ENCODE measurements at regions not wholly inside any gene's neighbourhood (a gene's known extent, or its start where the extent isn't known, plus 50 kb on each side); places are given as distances from the start of the nearest gene placed in this dataset.

- no peaks in the 10 kb centered on the region for H3K27me3 ChIP-seq (ENCODE audit: control insufficient read depth in 2 of 2, insufficient read depth in 2 of 2, low read length in 2 of 2)
- in situ Hi-C loops (cut with MboI) = no loop called here
- no peak overlapping the region for H3K9ac ChIP-seq (ENCODE audit: insufficient read depth in 1 of 2, low read depth in 2 of 2, low read length in 2 of 2)
- H4K20me1 ChIP-seq (replicated peaks; ENCODE audit: control insufficient read depth, insufficient read depth, low read length) = no peaks in the 10 kb centered on the region
- ChIA-PET POLR2A (no interaction called here), CTCF (ENCODE audit: low intra/inter-chr PET ratio) (no interaction called here)
- FAIRE-seq (no peak), DNase-seq (ENCODE audit: extremely low read depth in 1 of 4, low spot score in 3 of 4) (no peak), ATAC-seq (no peak)
- no peaks in the 10 kb centered on the region for H3K9me3 ChIP-seq (replicated peaks; ENCODE audit: control insufficient read depth, insufficient read depth, low read depth, low read length)
- H3K4me2 ChIP-seq (ENCODE audit: insufficient read depth, low read length) = no peak overlapping the region
- intact Hi-C loops (cut with micrococcal nuclease) = no loop called here
- H3K4me3 ChIP-seq = no peak overlapping the region
- H2AFZ ChIP-seq (ENCODE audit: low read depth, low read length) = no peak overlapping the region
- WGBS (ENCODE audit: insufficient coverage, low coverage, missing lambda C conversion rate) = 0% methylated on average over 1 of the region's 2 CpGs
- BruUV-seq (replicated peaks) = no TSS peak
- no peak overlapping the region for H3K27ac ChIP-seq (ENCODE audit: extremely low read depth, low read depth, low read length)
- no peaks in the 10 kb centered on the region for H3K4me1 ChIP-seq (replicated peaks in 1 of 2; ENCODE audit: control insufficient read depth in 2 of 2, insufficient read depth in 2 of 2, low read length in 2 of 2)
- H3K9me1 ChIP-seq (ENCODE audit: control insufficient read depth, insufficient read depth, low read length) = no peaks in the 10 kb centered on the region
- H3K36me3 ChIP-seq (ENCODE audit: control insufficient read depth, insufficient read depth, low read length) = no peaks in the 10 kb centered on the region
- no peaks in the 10 kb centered on the region for H3K79me2 ChIP-seq (ENCODE audit: control insufficient read depth, insufficient read depth, low read length)
- no peak for TF ChIP-seq ZBTB34 (CRISPR knock-in tag; IDR thresholded peaks at IDR 0.05)
- TF ChIP-seq ZNF431 (CRISPR knock-in tag; IDR thresholded peaks at IDR 0.05) = no peak
- no peak for TF ChIP-seq ZEB2 (IDR thresholded peaks at IDR 0.05)
- TF ChIP-seq ZBTB12 (CRISPR knock-in tag; IDR thresholded peaks at IDR 0.05) = no peak
- TF ChIP-seq, protein P1, sequence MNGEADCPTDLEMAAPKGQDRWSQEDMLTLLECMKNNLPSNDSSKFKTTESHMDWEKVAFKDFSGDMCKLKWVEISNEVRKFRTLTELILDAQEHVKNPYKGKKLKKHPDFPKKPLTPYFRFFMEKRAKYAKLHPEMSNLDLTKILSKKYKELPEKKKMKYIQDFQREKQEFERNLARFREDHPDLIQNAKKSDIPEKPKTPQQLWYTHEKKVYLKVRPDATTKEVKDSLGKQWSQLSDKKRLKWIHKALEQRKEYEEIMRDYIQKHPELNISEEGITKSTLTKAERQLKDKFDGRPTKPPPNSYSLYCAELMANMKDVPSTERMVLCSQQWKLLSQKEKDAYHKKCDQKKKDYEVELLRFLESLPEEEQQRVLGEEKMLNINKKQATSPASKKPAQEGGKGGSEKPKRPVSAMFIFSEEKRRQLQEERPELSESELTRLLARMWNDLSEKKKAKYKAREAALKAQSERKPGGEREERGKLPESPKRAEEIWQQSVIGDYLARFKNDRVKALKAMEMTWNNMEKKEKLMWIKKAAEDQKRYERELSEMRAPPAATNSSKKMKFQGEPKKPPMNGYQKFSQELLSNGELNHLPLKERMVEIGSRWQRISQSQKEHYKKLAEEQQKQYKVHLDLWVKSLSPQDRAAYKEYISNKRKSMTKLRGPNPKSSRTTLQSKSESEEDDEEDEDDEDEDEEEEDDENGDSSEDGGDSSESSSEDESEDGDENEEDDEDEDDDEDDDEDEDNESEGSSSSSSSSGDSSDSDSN (IDR thresholded peaks at IDR 0.05; ENCODE audit: borderline replicate concordance in 1 of 2, low read depth in 2 of 2, low read length in 2 of 2) = no peak
- TF ChIP-seq CEBPG (CRISPR knock-in tag; IDR thresholded peaks at IDR 0.05) = no peak
- no peak for TF ChIP-seq CEBPG (tag; conservative IDR thresholded peaks at IDR 0.05 in 1 of 2, IDR thresholded peaks at IDR 0.05 in 1 of 2)
- TF ChIP-seq POLR2H (tag; IDR thresholded peaks at IDR 0.05; ENCODE audit: low read depth) = no peak
- TF ChIP-seq C11orf30 (IDR thresholded peaks at IDR 0.05; ENCODE audit: low read depth) = no peak
- TF ChIP-seq RBM34 (IDR thresholded peaks at IDR 0.05; ENCODE audit: borderline replicate concordance, insufficient read depth, low read length) = no peak
- no peak for TF ChIP-seq ZNF408 (CRISPR knock-in tag; IDR thresholded peaks at IDR 0.05; ENCODE audit: low read depth)
- no peak for TF ChIP-seq PRPF4 (IDR thresholded peaks at IDR 0.05; ENCODE audit: insufficient read depth, low read depth, low read length, poor library complexity, severe bottlenecking)
- no peak for TF ChIP-seq ZC3H11A (IDR thresholded peaks at IDR 0.05; ENCODE audit: low read depth, low read length)
- no peak for TF ChIP-seq ZBTB2 (IDR thresholded peaks at IDR 0.05)
Measured at GRCh38 chrX:104310657-104311254, 56.0 kb upstream of the ESX1 start.

Measured in K562 (cell line).